Esophagus squamous epithelium (tissue), 4 donors: ENCODE measurements at regions not wholly inside any gene's neighbourhood (a gene's known extent, or its start where the extent isn't known, plus 50 kb on each side); places are given as distances from the start of the nearest gene placed in this dataset.

Experiments
- CTCF ChIP-seq, 6 experiments: fragments of 450-650 bp in 4 of 6; fragments of 200-600 bp in 2 of 6; sonication (generic) in 2 of 6; IDR thresholded peaks; one replicate each; pipeline ENCODE4 v1.5.1; 2016 to 2019; ENCODE audit warnings: antibody characterized with exemption in 6 of 6, mild to moderate bottlenecking in 4 of 6, moderate library complexity in 4 of 6
- POLR2A ChIP-seq, 4 donors: fragments of 450-650 bp; IDR thresholded peaks; one replicate each; pipeline ENCODE4 v1.6.1; 2017; ENCODE audit warnings: antibody characterized with exemption in 4 of 4, mild to moderate bottlenecking in 4 of 4, moderate library complexity in 3 of 4

GRCh38 chr9:90720621-90721265 lies 78.1 kb upstream of the DIRAS2 start:
- TF ChIP-seq CTCF (IDR thresholded peaks at IDR 0.05) (no peak), POLR2A (IDR thresholded peaks at IDR 0.05) (no peak)
